HEK293 (cell line): ENCODE measurements at regions not wholly inside any gene's neighbourhood (a gene's known extent, or its start where the extent isn't known, plus 50 kb on each side); places are given as distances from the start of the nearest gene placed in this dataset.

ENCODE experiments used
- CTCF ChIA-PET: fragments of 350-600 bp; formaldehyde crosslinking; extraction: SDS; loops from one replicate; lab custom pipeline; 2021; ENCODE audit warnings: antibody characterized with exemption; lab: Yijun Ruan, JAX
- POLR2A ChIA-PET: fragments of 300-600 bp; formaldehyde crosslinking; extraction: SDS; loops from one replicate; lab custom pipeline; 2020; ENCODE audit warnings: antibody characterized with exemption, inconsistent platforms; lab: Yijun Ruan, JAX
- H3K27ac ChIP-seq: fragments of 200-500 bp; sonication (Bioruptor generic); 2 replicates; pipeline ENCODE4 v1.5.1; 2014; ENCODE audit warnings: low read depth, low read length, control low read depth, inconsistent platforms; ENCODE audit errors: extremely low read depth
- H3K36me3 ChIP-seq, 2 experiments: fragments of 200-500 bp in 1 of 2; sonication (Bioruptor generic) in 1 of 2; 1 replicate in 1 of 2; 2 replicates in 1 of 2; pipeline ENCODE4 v1.5.1; 2014 to 2017; ENCODE audit warnings: inconsistent platforms in 2 of 2, low read length in 2 of 2; ENCODE audit not compliant: control insufficient read depth in 2 of 2, insufficient read depth in 1 of 2
- H3K4me1 ChIP-seq: fragments of 200-500 bp; sonication (Bioruptor generic); 2 replicates; pipeline ENCODE4 v1.5.1; 2014; ENCODE audit warnings: mild to moderate bottlenecking, low read length, inconsistent platforms; ENCODE audit not compliant: control insufficient read depth, insufficient read depth
- H3K4me3 ChIP-seq: 2 replicates; pipeline ENCODE4 v1.5.1; 2011; ENCODE audit warnings: low read depth, mild to moderate bottlenecking, control low read depth, low read length, moderate library complexity
- H3K9me3 ChIP-seq: fragments of 200-500 bp; sonication (Bioruptor generic); 2 replicates; pipeline ENCODE4 v1.5.1; 2014; ENCODE audit warnings: low read depth, low read length, inconsistent platforms; ENCODE audit not compliant: control insufficient read depth, insufficient read depth
- BCL11B ChIP-seq: fragments of 450-650 bp; formaldehyde crosslinking; IDR thresholded peaks from 2 replicates; pipeline ENCODE4 v1.5.1; 2016; ENCODE audit warnings: low read depth, missing biosample characterization, missing genetic modification characterization
- GLIS2 ChIP-seq: fragments of 450-650 bp; formaldehyde crosslinking; IDR thresholded peaks from 2 replicates; pipeline ENCODE4 v1.5.1; 2016; ENCODE audit warnings: missing biosample characterization, missing genetic modification characterization
- HOXA7 ChIP-seq: sonication (generic); formaldehyde crosslinking; IDR thresholded peaks from 2 replicates; pipeline ENCODE4 v1.8.1; 2022; ENCODE audit warnings: missing genetic modification reagents, borderline replicate concordance
- HOXD13 ChIP-seq: sonication (generic); formaldehyde crosslinking; IDR thresholded peaks from 2 replicates; pipeline ENCODE4 v1.8.0; 2022; ENCODE audit warnings: missing genetic modification reagents, borderline replicate concordance
- KLF7 ChIP-seq: fragments of 450-650 bp; formaldehyde crosslinking; IDR thresholded peaks from 2 replicates; pipeline ENCODE4 v1.5.1; 2016; ENCODE audit warnings: missing biosample characterization, missing genetic modification characterization, borderline replicate concordance
- KLF8 ChIP-seq: fragments of 450-650 bp; formaldehyde crosslinking; IDR thresholded peaks from 2 replicates; pipeline ENCODE4 v1.5.1; 2016; ENCODE audit warnings: missing biosample characterization, missing genetic modification characterization
- PRDM4 ChIP-seq: fragments of 450-650 bp; formaldehyde crosslinking; IDR thresholded peaks from 2 replicates; pipeline ENCODE4 v1.5.1; 2017; ENCODE audit warnings: missing biosample characterization, missing genetic modification characterization
- SCRT2 ChIP-seq: fragments of 450-650 bp; formaldehyde crosslinking; IDR thresholded peaks from 2 replicates; pipeline ENCODE4 v1.5.1; 2016; ENCODE audit warnings: missing biosample characterization, missing genetic modification characterization
- WT1 ChIP-seq: fragments of 450-650 bp; formaldehyde crosslinking; IDR thresholded peaks from 2 replicates; pipeline ENCODE4 v1.5.1; 2016; ENCODE audit warnings: missing biosample characterization, missing genetic modification characterization
- ZBTB7A ChIP-seq: fragments of 450-650 bp; formaldehyde crosslinking; IDR thresholded peaks from 2 replicates; pipeline ENCODE4 v1.5.1; 2016; ENCODE audit warnings: low read depth, missing biosample characterization, missing genetic modification characterization
- ZFHX2 ChIP-seq: fragments of 450-650 bp; formaldehyde crosslinking; conservative IDR thresholded peaks from 2 replicates; pipeline ENCODE4 v1.5.1; 2016; ENCODE audit warnings: missing biosample characterization, missing genetic modification characterization
- ZNF292 ChIP-seq: fragments of 450-650 bp; formaldehyde crosslinking; IDR thresholded peaks from 2 replicates; pipeline ENCODE4 v1.5.1; 2016; ENCODE audit warnings: low read depth, missing biosample characterization, missing genetic modification characterization, borderline replicate concordance
- ZNF398 ChIP-seq: fragments of 450-650 bp; formaldehyde crosslinking; IDR thresholded peaks from 2 replicates; pipeline ENCODE4 v1.5.1; 2017; ENCODE audit warnings: missing biosample characterization, missing genetic modification characterization
- ZNF404 ChIP-seq: fragments of 450-650 bp; formaldehyde crosslinking; IDR thresholded peaks from 2 replicates; pipeline ENCODE4 v1.5.1; 2017; ENCODE audit warnings: missing biosample characterization, missing genetic modification characterization
- ZNF473 ChIP-seq: fragments of 450-650 bp; formaldehyde crosslinking; IDR thresholded peaks from 2 replicates; pipeline ENCODE4 v1.5.1; 2017; ENCODE audit warnings: missing biosample characterization, missing genetic modification characterization
- ZNF521 ChIP-seq: fragments of 450-650 bp; formaldehyde crosslinking; IDR thresholded peaks from 2 replicates; pipeline ENCODE4 v1.5.1; 2017; ENCODE audit warnings: missing biosample characterization, mild to moderate bottlenecking, missing genetic modification characterization
- ZNF529 ChIP-seq: fragments of 450-650 bp; formaldehyde crosslinking; IDR thresholded peaks from 2 replicates; pipeline ENCODE4 v1.5.1; 2017; ENCODE audit warnings: missing genetic modification characterization, missing biosample characterization; ENCODE audit not compliant: insufficient replicate concordance
- ZNF610 ChIP-seq: fragments of 450-650 bp; formaldehyde crosslinking; IDR thresholded peaks from 2 replicates; pipeline ENCODE4 v1.5.1; 2016; ENCODE audit warnings: missing biosample characterization, missing genetic modification characterization, borderline replicate concordance
- ZNF624 ChIP-seq: fragments of 450-650 bp; formaldehyde crosslinking; IDR thresholded peaks from 2 replicates; pipeline ENCODE4 v1.5.1; 2017; ENCODE audit warnings: missing biosample characterization, missing genetic modification characterization
- ZNF629 ChIP-seq: fragments of 450-650 bp; formaldehyde crosslinking; IDR thresholded peaks from 2 replicates; pipeline ENCODE4 v1.5.1; 2017; ENCODE audit warnings: missing biosample characterization, missing genetic modification characterization
- ZNF658 ChIP-seq: fragments of 450-650 bp; formaldehyde crosslinking; IDR thresholded peaks from 2 replicates; pipeline ENCODE4; 2016; ENCODE audit warnings: missing biosample characterization, missing genetic modification characterization
- ZNF660 ChIP-seq: fragments of 450-650 bp; IDR thresholded peaks from 2 replicates; pipeline ENCODE4 v1.5.1; 2018; ENCODE audit warnings: missing biosample characterization, mild to moderate bottlenecking, missing genetic modification characterization
- ZNF670 ChIP-seq: fragments of 450-650 bp; formaldehyde crosslinking; IDR thresholded peaks from 2 replicates; pipeline ENCODE4 v1.5.1; 2016; ENCODE audit warnings: missing biosample characterization, missing genetic modification characterization, low read depth
- ZNF768 ChIP-seq: fragments of 450-650 bp; formaldehyde crosslinking; IDR thresholded peaks from 2 replicates; pipeline ENCODE4 v1.5.1; 2018; ENCODE audit warnings: missing biosample characterization, mild to moderate bottlenecking, missing genetic modification characterization
- ZNF843 ChIP-seq: fragments of 450-650 bp; formaldehyde crosslinking; IDR thresholded peaks from 2 replicates; pipeline ENCODE4 v1.5.1; 2016; ENCODE audit warnings: missing biosample characterization, missing genetic modification characterization
- ZSCAN30 ChIP-seq: fragments of 450-650 bp; IDR thresholded peaks from 2 replicates; pipeline ENCODE4 v1.5.1; 2018; ENCODE audit warnings: missing biosample characterization, mild to moderate bottlenecking, missing genetic modification characterization, moderate library complexity
- TF ChIP-seq, protein P1 (sequence below): IDR thresholded peaks from 2 replicates; pipeline ENCODE4 v1.6.1; 2011; ENCODE audit warnings: mild to moderate bottlenecking, low read depth, low read length, borderline replicate concordance

- TF ChIP-seq BCL11B (tag by site-specific recombination) (no peak), ZBTB7A (tag by site-specific recombination) (no peak), ZNF658 (tag by site-specific recombination) (no peak), HOXA7 (CRISPR knock-in tag) (no peak)
Observed at GRCh38 chr16:25464058-25464457, 206.4 kb upstream of the ZKSCAN2 start (continued).

DNA sequence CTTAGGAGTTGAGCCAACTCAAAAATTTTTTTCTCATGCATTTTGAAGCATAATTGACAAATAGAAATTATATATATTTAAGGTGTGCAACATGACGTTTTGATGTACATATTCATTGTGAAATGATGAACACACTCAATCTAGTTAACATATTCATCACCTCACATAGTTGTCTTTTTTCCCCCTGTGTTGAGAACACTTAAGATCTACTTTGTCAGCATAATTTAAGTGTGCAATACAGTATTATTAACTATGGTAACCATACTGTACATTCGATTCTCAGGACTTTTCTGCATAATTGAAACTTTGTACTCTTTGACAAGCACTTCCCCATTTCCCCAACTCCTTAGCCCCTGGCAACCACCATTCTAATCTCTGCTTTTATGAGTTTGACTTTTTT lies 192.2 kb upstream of the ZKSCAN2 start:
- ChIA-PET POLR2A (no interaction called here), CTCF (no interaction called here)
- H3K4me3 ChIP-seq = no peak overlapping the region
- no peaks in the 10 kb centered on the region for H3K9me3 ChIP-seq
- TF ChIP-seq ZNF624 (tag by site-specific recombination) = no peak
- TF ChIP-seq HOXD13 (CRISPR knock-in tag) = no peak
- TF ChIP-seq ZNF404 (tag by site-specific recombination) = no peak
- no peak for TF ChIP-seq ZNF660 (tag by site-specific recombination)
- no peak for TF ChIP-seq ZNF529
- no peak for TF ChIP-seq ZNF521
- TF ChIP-seq ZNF292 (tag by site-specific recombination) = no peak
- no peak for TF ChIP-seq ZFHX2 (tag by site-specific recombination)
- TF ChIP-seq ZNF610 (tag by site-specific recombination) = no peak
- no peak for TF ChIP-seq ZNF658 (tag by site-specific recombination)
- H3K27ac ChIP-seq = no peak overlapping the region
- no peaks in the 10 kb centered on the region for H3K36me3 ChIP-seq
- no peaks in the 10 kb centered on the region for H3K4me1 ChIP-seq

DNA sequence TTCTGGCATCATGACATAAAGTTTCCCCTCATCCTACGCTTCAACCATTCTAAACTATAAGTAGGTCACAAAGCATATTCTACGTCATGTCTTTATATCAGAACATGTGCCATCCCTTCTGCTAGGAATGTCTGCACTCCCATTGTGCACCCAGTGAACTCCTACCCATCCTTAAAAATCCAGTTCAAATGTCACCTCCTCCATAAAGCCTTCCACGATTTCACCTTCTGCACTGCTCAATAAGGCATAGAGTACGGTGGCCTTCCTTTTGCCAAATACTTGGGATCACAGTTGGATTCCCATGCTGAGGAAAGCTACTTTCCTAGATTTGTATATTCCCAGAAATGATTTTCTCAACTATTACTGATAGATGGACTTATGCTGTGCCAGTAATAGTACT lies 186.3 kb upstream of the ZKSCAN2 start:
- POLR2A ChIA-PET = no interaction called here
- Histone ChIP-seq H3K4me1 (no peaks in the 10 kb centered on the region), H3K9me3 (no peaks in the 10 kb centered on the region), H3K27ac (no peak overlapping the region), H3K4me3 (no peak overlapping the region), H3K36me3 (no peaks in the 10 kb centered on the region)
- no peak for TF ChIP-seq WT1 (tag by site-specific recombination)
- no peak for TF ChIP-seq ZNF629 (tag by site-specific recombination)
- no peak for TF ChIP-seq ZNF473 (tag by site-specific recombination)
- no peak for TF ChIP-seq ZNF768 (tag by site-specific recombination)
- TF ChIP-seq ZNF843 (tag by site-specific recombination) = no peak
- no peak for TF ChIP-seq ZNF398
- no peak for TF ChIP-seq ZSCAN30 (tag by site-specific recombination)
- TF ChIP-seq, protein P1, sequence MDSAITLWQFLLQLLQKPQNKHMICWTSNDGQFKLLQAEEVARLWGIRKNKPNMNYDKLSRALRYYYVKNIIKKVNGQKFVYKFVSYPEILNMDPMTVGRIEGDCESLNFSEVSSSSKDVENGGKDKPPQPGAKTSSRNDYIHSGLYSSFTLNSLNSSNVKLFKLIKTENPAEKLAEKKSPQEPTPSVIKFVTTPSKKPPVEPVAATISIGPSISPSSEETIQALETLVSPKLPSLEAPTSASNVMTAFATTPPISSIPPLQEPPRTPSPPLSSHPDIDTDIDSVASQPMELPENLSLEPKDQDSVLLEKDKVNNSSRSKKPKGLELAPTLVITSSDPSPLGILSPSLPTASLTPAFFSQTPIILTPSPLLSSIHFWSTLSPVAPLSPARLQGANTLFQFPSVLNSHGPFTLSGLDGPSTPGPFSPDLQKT = no peak
- no peak for TF ChIP-seq SCRT2 (tag by site-specific recombination)
- TF ChIP-seq PRDM4 (tag by site-specific recombination) = no peak
- no peak for TF ChIP-seq GLIS2
- TF ChIP-seq ZNF670 (tag by site-specific recombination) = no peak
- TF ChIP-seq KLF8 (tag by site-specific recombination) = no peak
- TF ChIP-seq KLF7 (tag by site-specific recombination) = no peak
- CTCF ChIA-PET = no interaction called here
